Fibroblast of pulmonary artery (primary cell): ENCODE measurements at regions not wholly inside any gene's neighbourhood (a gene's known extent, or its start where the extent isn't known, plus 50 kb on each side); places are given as distances from the start of the nearest gene placed in this dataset.

Experiments
- DNase-seq: peaks from one replicate; pipeline ENCODE4 v3.0.0-alpha.2; 2010; ENCODE audit warnings: low read depth
- H3K4me3 ChIP-seq: replicated peaks from 2 replicates; pipeline ENCODE4 v1.5.1; 2011; ENCODE audit warnings: low read depth, mild to moderate bottlenecking, control low read depth, low read length, moderate library complexity
- CTCF ChIP-seq: IDR thresholded peaks from 2 replicates; pipeline ENCODE4 v1.5.1; 2011; ENCODE audit warnings: mild to moderate bottlenecking, control low read depth, low read length, inconsistent platforms; ENCODE audit errors: missing control alignments

GRCh38 chr22:48982321-48982905 is 845.3 kb downstream of the BRD1 start:
- no peak for DNase-seq
- TF ChIP-seq CTCF: no peak

GRCh38 chr22:48981371-48982061 is 846.2 kb downstream of the BRD1 start:
- DNase-seq: no peak
- no peak overlapping the region for H3K4me3 ChIP-seq
- no peak for TF ChIP-seq CTCF

More at GRCh38 chr22:48982321-48982905, 845.3 kb downstream of the BRD1 start:
- no peak overlapping the region for H3K4me3 ChIP-seq

- H3K4me3 ChIP-seq: no peak overlapping the region
- TF ChIP-seq CTCF: no peak
- no peak for DNase-seq
These were observed 846.8 kb downstream of the BRD1 start for GRCh38 chr22:48980918-48981317.

- DNase-seq: no peak
- TF ChIP-seq CTCF: no peak
- H3K4me3 ChIP-seq: no peak overlapping the region
These were observed 847.3 kb downstream of the BRD1 start for GRCh38 chr22:48980409-48980808.

- TF ChIP-seq CTCF: no peak
- no peak overlapping the region for H3K4me3 ChIP-seq
- DNase-seq: no peak
These were observed 848.2 kb downstream of the BRD1 start for GRCh38 chr22:48979482-48979881.

DNA sequence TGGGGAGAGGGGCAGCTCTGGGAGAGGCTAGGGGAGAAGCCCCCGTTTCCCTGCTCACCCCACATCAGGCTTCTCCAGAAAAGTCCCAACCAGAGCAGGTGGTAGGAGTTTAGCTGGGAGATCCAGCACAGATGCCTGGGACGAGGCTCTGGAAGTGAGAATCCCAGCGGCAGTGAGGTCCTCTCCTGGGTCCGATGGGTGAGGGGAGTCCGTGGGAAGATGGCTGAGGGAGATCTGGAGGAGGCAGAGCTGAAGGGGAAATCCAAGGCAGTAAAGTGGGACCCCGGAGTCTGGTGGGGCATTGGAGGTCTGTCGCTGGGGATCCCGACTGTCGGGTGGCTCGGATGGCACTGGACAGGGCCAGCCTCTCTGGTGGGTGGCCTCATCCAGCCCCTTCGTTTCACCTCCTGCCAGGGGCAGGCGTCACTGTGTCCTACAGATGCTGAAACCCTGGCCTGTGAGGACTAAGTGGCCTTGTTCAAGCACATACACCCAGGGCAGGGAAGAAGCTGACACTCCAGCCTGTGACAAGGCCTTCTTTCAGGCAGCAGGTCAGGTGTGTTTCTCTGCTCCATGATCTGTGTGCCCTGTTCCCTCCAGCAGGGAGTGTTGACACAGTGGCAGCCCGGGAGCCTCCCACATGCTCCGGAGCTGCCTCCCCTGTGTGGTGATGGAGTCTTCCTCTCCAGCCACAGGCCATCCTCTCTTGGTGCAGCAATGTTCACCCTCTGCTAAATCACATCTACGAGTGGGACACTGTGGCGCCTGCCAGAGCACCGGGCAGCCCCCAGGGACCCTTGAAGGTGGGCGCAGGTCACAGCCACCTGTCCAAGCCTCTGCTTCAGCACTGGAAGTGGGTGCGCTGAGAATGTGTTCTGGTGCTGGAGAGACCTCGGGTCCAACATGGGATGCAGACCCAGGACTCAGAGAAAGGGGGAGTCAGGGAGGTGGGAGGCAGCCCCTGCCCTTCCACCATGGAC is 850.8 kb downstream of the BRD1 start:
- H3K4me3 ChIP-seq: no peak overlapping the region
- no peak for TF ChIP-seq CTCF
- DNase-seq: no peak
